ENCODE measurements at regions not wholly inside any gene's neighbourhood (a gene's known extent, or its start where the extent isn't known, plus 50 kb on each side); places are given as distances from the start of the nearest gene placed in this dataset.
"Not testable (repeated sequence)": the region's sequence is repeated elsewhere in the genome, so short reads cannot be mapped to it uniquely, and the experiment has no call there.

GRCh38 chr6:27747637-27748036 is 164.6 kb downstream of the OR2B2 start:
- TF ChIP-seq JUND (IDR thresholded peaks at IDR 0.05; ENCODE audit: low read depth), result no peak
- in situ Hi-C loops (cut with HindIII; ENCODE audit: low pct_unique_long_range_greater_than_20kb, low sequenced_read_pairs), result no loop called here

DNA sequence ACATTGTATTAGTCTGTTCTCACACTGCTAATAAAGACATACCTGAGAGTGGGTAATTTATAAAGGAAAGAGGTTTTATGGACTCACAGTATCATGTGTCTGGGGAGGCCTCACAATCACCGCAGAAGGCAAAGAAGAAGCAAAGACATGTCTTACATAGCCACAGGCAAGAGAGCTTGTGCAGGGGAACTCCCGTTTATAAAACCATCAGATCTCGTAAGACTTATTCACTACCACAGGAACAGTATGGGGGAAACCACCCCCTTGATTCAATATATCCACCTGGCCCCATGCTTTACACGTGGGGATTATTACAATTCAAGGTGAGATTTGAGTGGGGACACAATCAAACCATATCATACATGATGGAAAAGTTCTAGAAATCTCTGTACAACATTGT is 165.3 kb downstream of the OR2B2 start:
- DNase-seq (ENCODE audit: low read depth in 1 of 2, low spot score in 1 of 2); in situ Hi-C loops (cut with HindIII; ENCODE audit: low pct_unique_long_range_greater_than_20kb, low sequenced_read_pairs): not testable (repeated sequence)

More at GRCh38 chr6:27747637-27748036, 164.6 kb downstream of the OR2B2 start:
- DNase-seq (ENCODE audit: low read depth in 1 of 2, low spot score in 1 of 2), result no peak

DNA sequence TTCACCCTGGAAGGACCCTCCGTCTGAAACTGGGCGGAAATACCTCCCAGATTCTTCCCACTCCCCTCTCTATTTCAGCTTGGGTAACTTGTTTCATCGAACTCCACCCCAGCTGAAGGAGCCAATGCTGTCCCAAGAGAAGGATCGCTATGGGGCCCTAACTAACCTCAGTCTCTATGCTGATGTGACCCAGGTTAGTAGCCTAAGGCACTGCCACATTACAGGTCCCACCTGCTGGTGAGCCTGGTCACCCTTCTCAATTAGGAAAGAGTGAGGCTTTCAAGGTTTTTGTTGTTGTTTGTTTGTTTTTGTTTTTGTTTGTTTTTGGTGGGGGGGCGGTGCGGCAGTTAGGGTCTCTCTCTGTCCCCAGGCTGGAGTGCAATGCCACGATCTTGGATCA is 168.4 kb downstream of the OR2B2 start:
- in situ Hi-C loops (cut with HindIII; ENCODE audit: low pct_unique_long_range_greater_than_20kb, low sequenced_read_pairs), result no loop called here
- no peak for TF ChIP-seq JUND (IDR thresholded peaks at IDR 0.05; ENCODE audit: low read depth)
- DNase-seq (ENCODE audit: low read depth in 1 of 2, low spot score in 1 of 2), result no peak

- no peak for TF ChIP-seq JUND (IDR thresholded peaks at IDR 0.05; ENCODE audit: low read depth)
- in situ Hi-C loops (cut with HindIII; ENCODE audit: low pct_unique_long_range_greater_than_20kb, low sequenced_read_pairs), result no loop called here
Observed at GRCh38 chr6:27742833-27743573, 169.2 kb downstream of the OR2B2 start.

GRCh38 chr6:27739902-27740301 is 172.3 kb downstream of the OR2B2 start:
- in situ Hi-C loops (cut with HindIII; ENCODE audit: low pct_unique_long_range_greater_than_20kb, low sequenced_read_pairs); DNase-seq (ENCODE audit: low read depth in 1 of 2, low spot score in 1 of 2): not testable (repeated sequence)

More at GRCh38 chr6:27742833-27743573, 169.2 kb downstream of the OR2B2 start:
- no peak for DNase-seq (ENCODE audit: low read depth in 1 of 2, low spot score in 1 of 2)

GRCh38 chr6:27736686-27737085 is 175.5 kb downstream of the OR2B2 start:
- no peak for TF ChIP-seq JUND (IDR thresholded peaks at IDR 0.05; ENCODE audit: low read depth)
- DNase-seq (ENCODE audit: low read depth in 1 of 2, low spot score in 1 of 2), result no peak
- in situ Hi-C loops (cut with HindIII; ENCODE audit: low pct_unique_long_range_greater_than_20kb, low sequenced_read_pairs), result no loop called here

DNA sequence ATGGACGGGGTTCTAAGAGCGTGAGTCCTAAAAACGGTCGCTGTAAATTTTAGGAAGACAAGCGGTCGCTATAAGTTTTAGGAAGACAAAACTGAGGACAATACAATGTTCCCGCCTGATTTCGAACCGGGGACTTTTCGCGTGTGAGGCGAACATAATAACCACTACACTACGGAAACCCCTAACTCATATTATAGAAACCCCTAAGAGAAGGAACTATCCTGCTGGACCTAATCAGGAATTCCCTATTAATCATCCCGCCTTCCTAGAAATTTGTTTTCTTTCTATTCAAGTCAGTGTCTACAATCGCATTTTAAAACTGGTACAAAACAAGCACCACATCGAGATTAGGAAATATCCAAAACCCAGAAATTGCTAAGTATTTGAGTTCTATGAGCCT is 183.8 kb downstream of the OR2B2 start:
- in situ Hi-C loops (cut with HindIII; ENCODE audit: low pct_unique_long_range_greater_than_20kb, low sequenced_read_pairs), result no loop called here
- no peak for TF ChIP-seq JUND (IDR thresholded peaks at IDR 0.05; ENCODE audit: low read depth)

GRCh38 chr6:27726619-27727023 is 185.6 kb downstream of the OR2B2 start:
- in situ Hi-C loops (cut with HindIII; ENCODE audit: low pct_unique_long_range_greater_than_20kb, low sequenced_read_pairs), result no loop called here
- peak in 1 of 2 experiments; percentile 24 for DNase-seq (ENCODE audit: low read depth in 1 of 2, low spot score in 1 of 2)
- no peak for TF ChIP-seq JUND (IDR thresholded peaks at IDR 0.05; ENCODE audit: low read depth)

More for the DNA sequence above, 183.8 kb downstream of the OR2B2 start:
- no peak for DNase-seq (ENCODE audit: low read depth in 1 of 2, low spot score in 1 of 2)

DNA sequence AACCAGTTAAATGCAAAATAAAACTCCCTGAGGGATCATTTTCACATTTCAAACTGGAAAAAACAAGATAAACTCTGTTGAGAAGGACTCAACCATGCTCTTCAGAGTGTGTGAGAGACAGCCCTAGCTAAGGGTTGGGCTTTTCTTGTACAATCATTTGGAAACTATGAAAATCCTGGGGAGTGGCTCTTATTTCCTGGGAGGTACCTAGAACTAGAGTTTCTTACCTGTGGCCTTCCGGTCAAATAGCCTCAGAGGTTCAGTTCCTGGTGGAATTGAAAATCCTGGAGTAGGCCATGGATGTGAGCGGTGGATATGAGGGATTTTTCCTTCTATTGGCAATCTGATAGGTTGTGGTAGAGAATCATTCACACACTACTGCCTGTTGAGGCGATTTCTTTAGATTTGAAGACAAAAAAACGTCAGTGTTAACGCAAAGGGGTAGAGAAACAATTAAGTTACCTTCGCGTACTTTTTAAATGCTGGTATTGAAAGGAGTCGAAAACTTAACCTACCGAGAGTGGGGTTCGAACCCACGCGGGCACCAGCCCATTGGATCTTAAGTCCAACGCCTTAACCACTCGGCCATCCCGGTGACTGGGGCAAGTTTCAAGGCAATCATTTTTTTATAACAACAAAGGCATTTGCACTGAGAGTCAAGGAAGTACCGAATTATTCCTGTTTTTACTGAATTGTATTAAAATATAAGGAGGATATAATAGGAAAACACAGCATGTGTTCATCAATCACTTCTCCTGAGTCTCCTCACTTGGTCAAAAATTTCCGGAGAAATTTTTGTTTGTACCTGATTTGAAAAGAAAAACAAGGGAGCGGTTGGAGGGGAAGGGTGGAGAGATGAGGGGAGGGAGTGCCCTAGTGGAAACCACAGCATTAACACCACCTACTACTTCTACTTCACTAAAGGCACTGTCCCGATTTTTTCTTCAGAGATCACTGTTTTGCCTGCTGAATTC is 191.3 kb downstream of the OR2B2 start:
- no peak for DNase-seq (ENCODE audit: low read depth in 1 of 2, low spot score in 1 of 2)
- no peak for TF ChIP-seq JUND (IDR thresholded peaks at IDR 0.05; ENCODE audit: low read depth)
- in situ Hi-C loops (cut with HindIII; ENCODE audit: low pct_unique_long_range_greater_than_20kb, low sequenced_read_pairs), result no loop called here

GRCh38 chr6:27719039-27719438 is 193.2 kb downstream of the OR2B2 start:
- DNase-seq (ENCODE audit: low read depth in 1 of 2, low spot score in 1 of 2); in situ Hi-C loops (cut with HindIII; ENCODE audit: low pct_unique_long_range_greater_than_20kb, low sequenced_read_pairs): not testable (repeated sequence)

DNA sequence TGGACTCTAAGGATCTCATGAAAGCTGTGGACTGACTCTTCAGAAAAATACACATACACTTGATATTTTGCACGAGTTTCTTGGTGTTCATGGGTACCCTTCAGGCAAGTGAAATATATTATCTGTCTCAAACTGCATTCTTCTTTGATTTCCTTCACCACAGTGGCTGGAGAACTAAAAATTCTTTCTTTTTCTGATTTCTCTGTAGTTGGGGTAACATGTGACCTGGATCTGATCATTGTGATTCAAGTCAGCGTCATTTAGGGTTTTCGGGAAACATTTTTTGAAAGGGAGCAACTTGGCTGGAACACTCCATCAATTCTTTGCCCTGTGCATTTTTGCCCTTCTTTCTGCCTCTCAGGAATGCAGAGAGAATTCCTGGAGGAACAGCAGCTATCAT is 205.8 kb downstream of the OR2B2 start:
- no peak for TF ChIP-seq JUND (IDR thresholded peaks at IDR 0.05; ENCODE audit: low read depth)
- in situ Hi-C loops (cut with HindIII; ENCODE audit: low pct_unique_long_range_greater_than_20kb, low sequenced_read_pairs), result no loop called here
- DNase-seq (ENCODE audit: low read depth in 1 of 2, low spot score in 1 of 2), result no peak

GRCh38 chr6:27700337-27700736 is 211.9 kb downstream of the OR2B2 start:
- no peak for DNase-seq (ENCODE audit: low read depth in 1 of 2, low spot score in 1 of 2)
- TF ChIP-seq JUND (IDR thresholded peaks at IDR 0.05; ENCODE audit: low read depth), result no peak
- in situ Hi-C loops (cut with HindIII; ENCODE audit: low pct_unique_long_range_greater_than_20kb, low sequenced_read_pairs), result no loop called here

GRCh38 chr6:27694547-27694874 is 217.7 kb downstream of the OR2B2 start:
- TF ChIP-seq JUND (IDR thresholded peaks at IDR 0.05; ENCODE audit: low read depth), result no peak
- in situ Hi-C loops (cut with HindIII; ENCODE audit: low pct_unique_long_range_greater_than_20kb, low sequenced_read_pairs), result no loop called here
- no peak for DNase-seq (ENCODE audit: low read depth in 1 of 2, low spot score in 1 of 2)
